ENCODE measurements at regions not wholly inside any gene's neighbourhood (a gene's known extent, or its start where the extent isn't known, plus 50 kb on each side); places are given as distances from the start of the nearest gene placed in this dataset.

- TF ChIP-seq ZNF699 (CRISPR knock-in tag; IDR thresholded peaks at IDR 0.05; ENCODE audit: insufficient replicate concordance) (no peak), ZNF3 (CRISPR knock-in tag; IDR thresholded peaks at IDR 0.05) (no peak), SUPT5H (IDR thresholded peaks at IDR 0.05) (no peak), STAT5A (IDR thresholded peaks at IDR 0.05; ENCODE audit: borderline replicate concordance, low read length) (peak; percentile 71), NR3C1 (CRISPR knock-in tag; IDR thresholded peaks at IDR 0.05) (no peak), NCOA4 (IDR thresholded peaks at IDR 0.05; ENCODE audit: partially characterized antibody) (peak; percentile 10), USF1 (CRISPR knock-in tag; IDR thresholded peaks at IDR 0.05) (no peak), ARNT (IDR thresholded peaks at IDR 0.05) (0 out of 4 replicates have a peak, but pooled peaks of 1 of the 2 experiments have one; percentile 36), ATF3 (IDR thresholded peaks at IDR 0.05) (peak; percentile 21; the same call in 1 of the 2 replicates), ATF3 (CRISPR knock-in tag; conservative IDR thresholded peaks at IDR 0.05) (no peak), DIDO1 (tag; IDR thresholded peaks at IDR 0.05; ENCODE audit: low read depth) (0 out of 2 replicates have a peak, but pooled peaks have one; percentile 24), CBFA2T2 (conservative IDR thresholded peaks at IDR 0.05) (peak; percentile 29; the same call in 1 of the 2 replicates), ZNF282 (CRISPR knock-in tag; IDR thresholded peaks at IDR 0.05) (no peak), ZNF584 (CRISPR knock-in tag; IDR thresholded peaks at IDR 0.05; ENCODE audit: low read depth) (no peak), MCM3 (IDR thresholded peaks at IDR 0.05) (no peak), TGIF2 (CRISPR knock-in tag; IDR thresholded peaks at IDR 0.05) (no peak), GATAD2B (IDR thresholded peaks at IDR 0.05; ENCODE audit: borderline replicate concordance) (0 out of 2 replicates have a peak, but pooled peaks have one; percentile 39), ESRRA (IDR thresholded peaks at IDR 0.05; ENCODE audit: borderline replicate concordance, low read depth) (peak; percentile 100), SMARCB1 (IDR thresholded peaks at IDR 0.05; ENCODE audit: insufficient read length, low read depth) (no peak), ETS1 (conservative IDR thresholded peaks at IDR 0.05; ENCODE audit: control insufficient read depth, low read depth, low read length) (no peak), NELFE (IDR thresholded peaks at IDR 0.05; ENCODE audit: insufficient read depth, insufficient read length) (no peak), ZNF830 (CRISPR knock-in tag; IDR thresholded peaks at IDR 0.05) (no peak), UBTF (IDR thresholded peaks at IDR 0.05; ENCODE audit: borderline replicate concordance in 1 of 2, low read depth in 2 of 2, low read length in 2 of 2) (no peak), FOXA3 (CRISPR knock-in tag; conservative IDR thresholded peaks at IDR 0.05 in 1 of 2, IDR thresholded peaks at IDR 0.05 in 1 of 2) (peak; percentile 66 to 69; a peak in 3 of 4 replicates), BRD9 (IDR thresholded peaks at IDR 0.05; ENCODE audit: low read depth, partially characterized antibody) (peak; percentile 36), STAT5B (CRISPR knock-in tag; IDR thresholded peaks at IDR 0.05) (no peak)
Observed at GRCh38 chr11:33957304-33957917, 65.5 kb upstream of the LMO2 start (continued).

Measured in K562 (cell line).